GM21737 (cell line): ENCODE measurements at regions not wholly inside any gene's neighbourhood (a gene's known extent, or its start where the extent isn't known, plus 50 kb on each side); places are given as distances from the start of the nearest gene placed in this dataset.

Source experiments
- ATAC-seq: cut with Tn5 transposase; IDR thresholded peaks from one replicate; pipeline ENCODE4 v1.9.1; 2021; ENCODE audit warnings: mild to moderate bottlenecking, moderate library complexity; ENCODE audit not compliant: unreplicated experiment

- no peak for ATAC-seq
These were observed 324.6 kb upstream of the PLSCR5 start for GRCh38 chr3:146929696-146930095.

DNA sequence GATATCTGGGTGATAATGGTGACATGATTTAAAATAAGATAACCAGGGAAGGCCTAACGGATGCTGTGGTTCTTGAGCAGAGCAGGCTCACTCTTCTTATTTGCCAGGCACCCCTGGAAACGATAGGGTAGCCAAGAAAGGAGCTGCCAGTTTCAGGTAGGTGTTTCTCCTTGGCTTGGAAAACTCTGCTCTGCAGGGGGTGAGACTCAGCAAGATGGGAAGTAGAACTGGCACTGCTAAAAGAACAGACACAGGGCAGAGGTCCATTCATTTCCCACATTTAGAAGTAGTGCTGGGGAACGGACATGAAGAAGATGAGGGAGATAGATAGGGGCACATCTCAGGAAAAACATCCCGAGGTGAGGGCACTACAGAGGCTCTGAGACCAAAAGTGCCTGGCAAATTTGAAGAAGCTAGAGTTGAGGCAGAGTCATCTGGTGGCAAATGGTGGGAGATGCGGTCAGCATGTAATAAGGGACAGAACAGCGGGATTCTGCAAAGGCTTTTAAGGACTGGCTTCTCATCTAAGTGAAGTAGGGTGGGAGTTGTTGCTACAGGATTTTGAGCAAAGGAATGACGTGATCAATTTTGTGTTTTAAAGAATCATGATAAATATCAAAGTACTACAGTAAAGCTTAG lies 323.4 kb upstream of the PLSCR5 start:
- no peak for ATAC-seq

DNA sequence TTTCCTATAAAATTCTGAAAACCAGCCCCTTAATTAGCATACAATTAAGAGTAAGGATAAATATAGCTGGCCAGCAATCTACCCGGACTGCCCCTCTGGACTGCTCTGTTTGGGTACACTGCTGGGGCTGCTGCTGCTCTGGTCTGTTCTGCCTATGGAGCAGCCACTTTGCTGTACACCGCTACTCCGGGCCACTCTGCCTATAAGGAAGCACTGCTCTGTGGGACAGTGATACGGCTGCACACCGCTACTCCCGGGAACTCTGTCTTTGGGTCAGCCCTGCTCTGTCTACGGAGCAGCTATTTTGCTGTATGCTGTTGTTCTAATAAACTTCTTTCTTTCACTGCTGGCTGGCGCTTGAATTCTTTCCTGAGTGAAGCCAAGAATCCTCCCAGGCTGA lies 316.5 kb upstream of the PLSCR5 start:
- no peak for ATAC-seq

DNA sequence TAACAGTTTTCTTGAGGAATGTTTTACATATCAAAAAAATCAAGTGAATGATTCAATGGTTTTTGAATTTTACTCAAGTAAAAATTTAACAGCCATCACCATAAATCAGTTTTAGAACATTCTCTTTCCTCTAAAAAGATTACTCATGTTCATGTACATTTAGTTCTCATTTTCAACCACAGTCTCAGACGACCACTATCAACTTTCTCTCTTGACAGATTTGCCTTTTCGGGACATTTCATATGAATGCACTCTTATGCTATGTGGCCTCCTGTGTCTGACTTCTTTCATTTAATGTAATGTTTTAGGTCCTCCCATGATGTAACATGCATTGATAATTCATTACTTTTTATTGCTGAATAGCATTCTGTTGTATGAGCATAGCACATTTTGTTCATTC lies 309.3 kb upstream of the PLSCR5 start:
- ATAC-seq = no peak

DNA sequence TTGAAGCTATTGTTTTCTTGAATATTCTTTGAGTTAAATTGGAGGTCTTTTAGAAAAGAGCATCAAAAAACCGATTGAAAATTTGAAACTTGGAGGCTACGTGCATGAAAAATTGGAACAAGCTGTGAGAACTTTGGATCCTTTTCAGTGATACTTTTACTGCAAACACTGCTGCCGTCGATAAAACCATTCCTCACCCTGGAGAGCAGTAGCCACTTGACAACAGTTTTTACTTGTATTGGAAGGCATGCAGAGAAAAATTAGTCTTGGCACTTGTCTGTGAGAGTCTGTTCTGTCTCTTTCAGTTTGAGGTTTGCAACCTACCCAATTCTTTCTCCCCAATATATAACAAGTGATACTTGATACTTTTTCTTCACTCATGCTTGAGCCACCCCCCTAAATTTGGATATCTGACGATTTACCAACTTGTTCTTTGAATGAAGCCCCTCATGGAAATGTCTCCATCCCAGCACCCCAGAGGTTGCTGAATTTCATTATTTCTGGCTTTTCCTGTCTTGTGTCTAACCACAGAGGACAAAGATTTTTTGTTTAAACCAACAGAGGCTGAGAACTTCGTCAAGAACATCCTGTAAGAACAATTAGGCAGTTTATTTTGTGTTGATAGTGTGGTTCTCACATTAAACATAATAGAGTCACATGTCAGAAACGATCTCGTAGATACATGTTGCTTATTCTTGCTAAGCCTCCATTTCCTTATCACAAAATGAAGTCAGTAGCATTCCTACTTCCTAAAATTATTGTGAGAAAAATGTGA lies 307.3 kb upstream of the PLSCR5 start:
- no peak for ATAC-seq

DNA sequence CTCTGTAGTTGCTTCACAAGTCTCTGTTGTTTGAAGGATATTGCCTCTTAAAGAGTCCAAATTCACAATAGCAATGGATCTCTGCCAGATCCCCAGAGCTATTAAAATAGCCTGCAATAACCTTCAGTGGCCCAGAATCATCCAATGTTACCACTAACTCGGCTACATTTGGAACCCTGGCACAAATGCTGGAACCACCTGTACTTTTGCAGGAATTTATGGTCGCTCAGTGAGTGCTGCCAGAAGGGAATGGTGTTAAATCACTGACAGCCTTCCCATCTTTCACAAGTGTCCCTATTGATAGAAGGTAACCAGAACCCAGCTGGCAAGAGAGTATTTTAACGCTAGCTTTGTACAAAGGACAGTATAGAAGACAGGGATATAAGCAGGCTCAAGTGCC lies 298.8 kb upstream of the PLSCR5 start:
- ATAC-seq = no peak

GRCh38 chr3:146899171-146899570 lies 294.0 kb upstream of the PLSCR5 start:
- no peak for ATAC-seq

DNA sequence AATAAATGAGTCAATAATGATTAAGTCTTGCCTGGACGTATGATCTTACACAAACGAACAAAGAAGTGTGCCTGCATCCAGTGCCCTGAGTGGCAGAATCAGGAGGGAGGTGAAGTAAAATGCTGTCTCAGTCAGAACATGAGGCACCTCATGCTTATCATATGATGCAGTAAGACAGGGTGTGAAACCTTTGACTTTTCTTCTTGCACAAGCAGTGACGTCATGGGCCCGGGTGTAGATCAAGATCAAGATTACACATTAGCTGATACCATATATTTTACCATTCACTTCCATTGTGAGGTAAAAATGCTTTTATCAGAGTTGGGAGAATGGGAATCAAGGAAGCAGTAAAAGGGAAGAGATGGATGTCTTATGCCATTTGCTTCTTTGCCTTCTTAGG lies 291.6 kb upstream of the PLSCR5 start:
- no peak for ATAC-seq

DNA sequence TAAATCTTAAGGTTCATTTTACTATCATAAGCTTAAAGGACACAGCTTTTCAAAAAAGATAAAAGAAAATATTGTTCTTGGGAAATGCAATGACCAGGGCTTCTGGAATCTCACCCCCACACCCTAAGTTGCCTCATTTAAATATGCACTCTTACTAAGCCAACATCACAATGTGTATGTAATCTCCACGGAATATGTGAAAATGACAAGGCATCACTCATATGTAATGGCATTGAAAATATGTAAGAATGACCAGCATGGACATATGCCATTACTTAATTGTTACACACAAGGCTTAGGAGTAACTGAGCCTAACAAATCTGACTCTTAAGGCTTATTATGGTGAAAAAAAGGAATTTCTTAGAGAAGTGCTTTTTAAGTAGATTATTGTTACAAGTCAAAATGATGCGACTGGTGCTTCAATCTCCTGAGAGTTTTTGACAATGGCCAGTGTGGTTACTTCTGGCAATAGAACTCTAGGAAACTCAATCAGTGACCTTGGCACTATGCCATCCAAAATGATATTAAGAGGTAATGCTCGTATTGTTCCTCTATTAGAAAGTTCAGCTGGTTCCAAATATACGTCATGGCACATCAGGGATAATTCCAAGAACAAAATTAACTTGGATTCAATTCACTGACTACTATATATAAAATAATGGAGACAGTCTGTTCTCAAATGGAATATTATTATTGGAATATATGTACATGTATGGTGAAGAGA lies 290.0 kb upstream of the PLSCR5 start:
- no peak for ATAC-seq

DNA sequence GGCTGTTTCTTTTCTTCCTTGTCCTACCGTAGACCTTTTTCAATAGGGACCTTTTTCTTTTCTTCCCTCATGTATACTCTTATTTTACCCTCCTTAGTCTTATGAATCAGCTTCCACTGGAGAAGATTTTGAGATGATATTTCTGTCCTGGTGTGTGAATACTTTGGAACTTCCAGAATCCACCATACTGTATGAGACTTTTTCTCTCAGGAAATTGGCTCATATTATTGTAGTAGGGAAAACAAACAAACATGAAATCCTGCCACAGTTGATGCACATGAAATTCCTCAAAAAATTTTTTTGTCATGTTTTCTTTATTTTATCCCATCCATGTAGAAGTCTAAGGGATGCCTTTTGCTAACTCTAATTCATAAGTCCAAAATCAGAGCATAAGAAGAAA lies 289.3 kb upstream of the PLSCR5 start:
- no peak for ATAC-seq

GRCh38 chr3:146892041-146892440 lies 286.9 kb upstream of the PLSCR5 start:
- ATAC-seq = no peak

GRCh38 chr3:146889626-146890025 lies 284.5 kb upstream of the PLSCR5 start:
- ATAC-seq = no peak

DNA sequence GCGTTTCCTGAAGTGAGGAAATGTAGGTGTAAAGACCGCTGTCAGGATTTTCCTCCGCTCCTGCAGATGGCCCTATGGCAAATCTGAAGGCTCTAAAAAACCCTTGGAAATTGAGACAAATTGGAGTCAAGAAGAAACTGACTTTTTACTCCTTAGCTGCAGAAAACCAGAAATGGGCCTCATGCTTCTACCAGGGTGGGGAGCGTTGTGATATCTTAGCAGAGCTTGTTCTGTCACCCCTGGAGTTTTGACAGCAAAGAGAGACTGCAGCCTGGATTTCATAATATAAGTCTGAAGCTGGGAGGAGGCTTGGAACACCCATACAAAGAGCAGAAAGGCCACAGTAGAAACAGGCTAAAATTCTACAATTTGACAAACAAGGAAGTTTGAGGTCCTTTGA lies 283.0 kb upstream of the PLSCR5 start:
- no peak for ATAC-seq

GRCh38 chr3:146884721-146885120 lies 279.6 kb upstream of the PLSCR5 start:
- ATAC-seq = no peak

DNA sequence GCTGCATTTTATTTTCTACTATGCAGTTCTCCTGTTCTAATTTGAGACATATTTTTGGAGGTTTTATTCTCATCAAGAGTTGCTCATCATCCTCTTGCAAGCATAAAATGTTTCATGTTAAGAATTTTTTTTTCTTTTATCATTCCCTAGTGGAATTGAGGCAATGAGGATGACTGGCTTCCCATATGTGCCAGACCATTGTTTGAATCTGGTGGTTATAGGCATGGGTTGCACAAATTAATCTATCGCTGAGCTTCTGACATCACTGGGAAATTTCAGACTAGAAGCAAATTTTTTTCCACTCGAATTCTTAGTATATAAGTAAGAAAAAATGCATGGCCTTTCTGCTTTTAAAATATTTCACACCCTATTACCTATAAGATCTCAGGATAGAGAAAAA lies 279.1 kb upstream of the PLSCR5 start:
- no peak for ATAC-seq

GRCh38 chr3:146883288-146883687 lies 278.1 kb upstream of the PLSCR5 start:
- no peak for ATAC-seq

DNA sequence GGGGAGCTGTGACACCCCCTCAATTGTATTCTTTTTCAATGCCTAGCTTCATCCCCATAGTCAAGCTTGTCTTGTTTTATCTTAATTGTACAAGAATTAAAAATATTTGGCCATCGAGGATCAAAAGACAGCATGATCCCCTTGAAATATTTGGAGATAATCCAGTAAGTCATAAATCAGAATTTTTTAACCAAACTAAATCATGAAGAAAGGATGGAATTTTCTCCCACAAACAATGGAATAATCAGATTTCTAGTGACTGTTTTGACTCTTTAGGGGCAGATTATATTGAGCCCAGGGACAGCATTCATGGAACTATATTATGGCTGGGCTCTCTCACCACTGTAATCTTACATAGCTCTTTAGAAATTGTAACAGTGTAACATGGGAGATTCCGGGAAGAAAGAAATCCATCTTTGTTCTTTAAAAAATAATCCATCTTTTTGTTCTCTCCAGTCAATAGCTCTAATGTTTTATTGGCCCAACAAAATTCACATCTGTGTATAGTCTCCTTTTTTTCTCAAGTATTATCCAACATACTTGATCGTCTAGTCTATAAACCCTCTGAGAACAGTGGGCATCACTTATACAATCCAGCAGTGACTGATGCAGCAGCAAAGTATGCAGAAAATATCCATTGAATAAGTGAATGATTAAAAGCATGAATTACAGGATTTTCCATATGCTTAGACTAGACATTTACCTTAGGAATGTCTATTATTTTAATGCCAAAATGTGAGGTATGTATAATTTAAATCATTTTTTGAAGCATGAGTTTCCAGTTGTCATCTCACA lies 277.0 kb upstream of the PLSCR5 start:
- ATAC-seq = no peak

DNA sequence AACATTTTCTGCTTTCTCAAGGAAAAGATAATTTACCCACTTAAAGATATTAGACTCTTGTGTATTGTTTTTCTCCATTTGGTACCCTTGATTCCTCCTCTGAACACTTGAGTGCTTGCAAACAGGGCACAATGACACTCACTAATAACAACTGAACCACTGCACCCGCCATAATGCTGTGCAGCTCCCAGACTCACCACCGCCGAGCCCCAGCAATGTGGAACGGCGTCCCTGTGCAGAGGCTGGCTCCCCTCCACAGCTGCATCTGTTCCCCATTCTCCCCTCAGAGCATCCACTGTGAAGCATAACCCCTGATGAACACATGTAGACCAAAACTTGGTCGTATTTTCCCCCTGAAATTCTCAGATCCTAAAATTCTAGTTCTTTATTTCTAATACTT lies 276.2 kb upstream of the PLSCR5 start:
- no peak for ATAC-seq

GRCh38 chr3:146873748-146874147 lies 268.6 kb upstream of the PLSCR5 start:
- no peak for ATAC-seq

DNA sequence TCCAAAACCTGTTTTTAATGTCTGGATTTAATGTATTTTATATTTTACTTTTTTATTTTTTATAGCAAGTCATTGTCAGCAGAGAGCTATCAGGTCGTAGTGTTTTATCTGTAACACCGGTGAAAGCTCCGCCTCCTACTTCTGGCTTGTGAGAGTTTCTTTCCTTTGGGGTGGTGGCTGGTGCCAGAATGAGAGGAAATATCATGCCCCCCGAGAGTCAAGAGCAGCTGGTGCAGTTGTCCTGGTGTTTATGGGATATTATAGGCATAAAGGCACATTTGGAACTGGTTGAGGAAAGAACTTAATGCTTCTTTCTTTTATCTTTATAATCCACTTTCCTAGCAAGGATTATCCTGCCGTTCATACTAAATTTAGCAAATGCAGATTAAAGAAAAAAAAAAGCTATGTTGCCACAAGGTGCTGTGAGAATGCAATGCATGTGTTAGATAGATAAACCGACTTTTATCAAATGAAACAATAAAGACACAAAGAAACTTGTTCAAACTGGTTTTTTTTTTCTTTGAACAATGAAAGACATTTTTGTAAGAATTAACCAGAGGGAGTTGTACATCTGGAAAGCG lies 260.1 kb upstream of the PLSCR5 start:
- no peak for ATAC-seq

DNA sequence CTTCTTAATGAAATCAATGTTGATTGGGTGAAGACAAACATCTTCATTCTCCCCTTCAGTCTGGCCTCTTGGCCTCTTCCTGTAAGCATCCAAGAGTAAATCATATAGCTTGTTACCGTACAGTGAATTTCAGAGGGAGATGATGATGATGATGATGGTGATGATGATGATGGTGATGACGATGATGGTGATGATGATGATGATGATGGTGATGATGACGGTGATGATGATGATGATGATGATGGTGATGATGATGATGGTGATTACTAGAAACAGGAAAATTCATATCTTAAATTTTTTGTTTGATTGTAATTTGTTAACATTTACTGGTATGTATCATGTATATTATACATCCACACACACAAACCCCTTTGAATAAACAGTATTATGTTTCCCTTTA lies 256.1 kb upstream of the PLSCR5 start:
- ATAC-seq = no peak
